HCT116 (cell line): ENCODE measurements at regions not wholly inside any gene's neighbourhood (a gene's known extent, or its start where the extent isn't known, plus 50 kb on each side); places are given as distances from the start of the nearest gene placed in this dataset.

Experiments
- ATAC-seq: fragments of 200-7000 bp; cut with Tn5 transposase; 2 replicates; pipeline ENCODE4 v1.9.1; 2020; ENCODE audit warnings: mild to moderate bottlenecking, moderate library complexity
- BruUV-seq: library from RNA; stranded (reverse); fragments of 400-500 nt; replicated peaks from 2 replicates; lab custom pipeline; 2021; lab: Mats Ljungman, UMichigan
- CTCF ChIA-PET: fragments of 300-600 bp; sonication (Branson Sonifier 250); formaldehyde crosslinking; loops from one replicate; lab custom pipeline; 2021; ENCODE audit warnings: antibody characterized with exemption; lab: Charles Lee
- POLR2A ChIA-PET: fragments of 300-600, 350-600 bp; sonication (Branson Sonifier 250); formaldehyde crosslinking; loops from one replicate; lab custom pipeline; 2021; ENCODE audit warnings: antibody characterized with exemption; lab: Charles Lee
- RAD21 ChIA-PET, 2 experiments: fragments of 300-600 bp; sonication (Branson Sonifier 250); formaldehyde crosslinking; loops; one replicate each; lab custom pipeline; 2023; ENCODE audit warnings: low total read pairs in 2 of 2; ENCODE audit not compliant: uncharacterized antibody in 2 of 2, unreplicated experiment in 2 of 2, low non-redundant PET in 1 of 2; lab: Charles Lee
- DNase-seq: peaks from one replicate; pipeline ENCODE4 v3.0.0-alpha.2; 2010; ENCODE audit warnings: low read depth, low spot score
- H2AFZ ChIP-seq: fragments of 200-600 bp; shearing (Covaris generic), sonication (generic); 2 replicates; pipeline ENCODE4 v1.6.1; 2017; ENCODE audit warnings: low read depth, mixed run types, mixed read lengths, antibody characterized with exemption, low read length; ENCODE audit not compliant: poor library complexity, severe bottlenecking
- H3K27ac ChIP-seq: 2 replicates; pipeline ENCODE4 v1.5.1; 2012; ENCODE audit warnings: low read depth, low read length
- H3K27me3 ChIP-seq: fragments of 200-600 bp; sonication (generic); 2 replicates; pipeline ENCODE4 v1.6.1; 2016; ENCODE audit warnings: mixed run types, low read length, mixed read lengths; ENCODE audit not compliant: insufficient read depth
- H3K36me3 ChIP-seq, 2 experiments: fragments of 200-500 bp in 1 of 2; fragments of 200-600 bp in 1 of 2; sonication (Bioruptor generic) in 1 of 2; sonication (generic) in 1 of 2; 2 replicates each; pipeline versions ENCODE4 v1.5.1 to v1.6.1; 2014 to 2016; ENCODE audit warnings: low read length in 2 of 2, inconsistent platforms in 1 of 2, mixed read lengths in 1 of 2, mixed run types in 1 of 2; ENCODE audit not compliant: insufficient read depth in 2 of 2, control insufficient read depth in 1 of 2
- H3K4me1 ChIP-seq, 2 experiments: fragments of 200-600 bp in 1 of 2; sonication (generic) in 1 of 2; 2 replicates each; pipeline versions ENCODE4 v1.5.1 to v1.6.1; 2012 to 2017; ENCODE audit warnings: low read length in 2 of 2, inconsistent platforms in 1 of 2, mild to moderate bottlenecking in 1 of 2, mixed read lengths in 1 of 2, mixed run types in 1 of 2, moderate library complexity in 1 of 2; ENCODE audit not compliant: insufficient read depth in 2 of 2, control insufficient read depth in 1 of 2
- H3K4me2 ChIP-seq: fragments of 200-600 bp; sonication (generic); 2 replicates; pipeline ENCODE4 v1.6.1; 2017; ENCODE audit warnings: mixed run types, low read length, mixed read lengths
- H3K4me3 ChIP-seq, 2 experiments: fragments of 200-600 bp in 1 of 2; sonication (generic) in 1 of 2; replicated peaks in 1 of 2; 2 replicates each; pipeline ENCODE4 v1.5.1; 2011 to 2016; ENCODE audit warnings: low read length in 2 of 2, control low read depth in 1 of 2, low read depth in 1 of 2, mild to moderate bottlenecking in 1 of 2, mixed read lengths in 1 of 2, mixed run types in 1 of 2
- H3K79me2 ChIP-seq: fragments of 200-600 bp; sonication (generic); 2 replicates; pipeline ENCODE4 v1.6.1; 2017; ENCODE audit warnings: mild to moderate bottlenecking, mixed run types, low read length, moderate library complexity, mixed read lengths; ENCODE audit not compliant: insufficient read depth
- H3K9ac ChIP-seq: fragments of 200-600 bp; sonication (generic); 2 replicates; pipeline ENCODE4 v1.6.1; 2016; ENCODE audit warnings: low read length, mixed read lengths
- H3K9me2 ChIP-seq: fragments of 200-600 bp; sonication (generic), shearing (Covaris generic); 2 replicates; pipeline ENCODE4 v1.6.1; 2017; ENCODE audit warnings: mixed run types, mild to moderate bottlenecking, moderate library complexity; ENCODE audit not compliant: insufficient read depth
- H3K9me3 ChIP-seq, 2 experiments: fragments of 200-500 bp in 1 of 2; fragments of 200-600 bp in 1 of 2; sonication (Bioruptor generic) in 1 of 2; sonication (generic) in 1 of 2; 2 replicates each; pipeline ENCODE4 v1.6.1; 2014 to 2017; ENCODE audit warnings: low read length in 2 of 2, mixed read lengths in 2 of 2, inconsistent platforms in 1 of 2, low read depth in 1 of 2, mild to moderate bottlenecking in 1 of 2, mixed run types in 1 of 2, moderate library complexity in 1 of 2; ENCODE audit not compliant: control insufficient read depth in 1 of 2, insufficient read depth in 1 of 2
- H4K20me1 ChIP-seq: fragments of 200-600 bp; sonication (generic), shearing (Covaris generic); 2 replicates; pipeline ENCODE4 v1.6.1; 2017; ENCODE audit warnings: mixed run types, mild to moderate bottlenecking, moderate library complexity; ENCODE audit not compliant: insufficient read depth
- CBX3 ChIP-seq: IDR thresholded peaks from 2 replicates; pipeline ENCODE4 v1.6.1; 2012; ENCODE audit warnings: low read depth
- CEBPB ChIP-seq: IDR thresholded peaks from 2 replicates; pipeline ENCODE4 v1.6.1; 2012; ENCODE audit warnings: low read depth
- CTCF ChIP-seq, 3 experiments: fragments of 200-600 bp in 1 of 3; sonication (generic) in 1 of 3; IDR thresholded peaks in 2 of 3; conservative IDR thresholded peaks in 1 of 3; 2 replicates each; pipeline ENCODE4 v1.5.1; 2012 to 2017; ENCODE audit warnings: low read depth in 2 of 3, low read length in 2 of 3, antibody characterized with exemption in 1 of 3, borderline replicate concordance in 1 of 3, control low read depth in 1 of 3, mild to moderate bottlenecking in 1 of 3, mixed read lengths in 1 of 3, mixed run types in 1 of 3, moderate library complexity in 1 of 3; ENCODE audit not compliant: insufficient read depth in 1 of 3
- EZH2 ChIP-seq: fragments of 200-600 bp; sonication (generic); IDR thresholded peaks from 2 replicates; pipeline ENCODE4 v1.6.1; 2017; ENCODE audit warnings: antibody characterized with exemption, mixed run types
- EZH2phosphoT487 ChIP-seq: fragments of 200-600 bp; IDR thresholded peaks from 2 replicates; pipeline ENCODE4 v1.6.1; 2018; ENCODE audit warnings: antibody characterized with exemption, borderline replicate concordance
- FOSL1 ChIP-seq: IDR thresholded peaks from 2 replicates; pipeline ENCODE4 v1.6.1; 2012; ENCODE audit warnings: low read depth
- POLR2A ChIP-seq: IDR thresholded peaks from 2 replicates; pipeline ENCODE4 v1.7.0; 2011; ENCODE audit warnings: borderline replicate concordance; ENCODE audit not compliant: insufficient read depth, insufficient read length; ENCODE audit errors: extremely low read depth
- POLR2AphosphoS5 ChIP-seq: IDR thresholded peaks from 2 replicates; pipeline ENCODE4 v1.6.1; 2011; ENCODE audit warnings: mild to moderate bottlenecking, low read depth, low read length, moderate library complexity
- RAD21 ChIP-seq: IDR thresholded peaks from 2 replicates; pipeline ENCODE4 v1.6.1; 2012; ENCODE audit warnings: low read depth, mild to moderate bottlenecking
- SP1 ChIP-seq: IDR thresholded peaks from 2 replicates; pipeline ENCODE4 v1.6.1; 2012; ENCODE audit warnings: low read depth
- YY1 ChIP-seq: IDR thresholded peaks from 2 replicates; pipeline ENCODE4 v1.6.1; 2011; ENCODE audit warnings: low read length, low read depth, moderate library complexity, mild to moderate bottlenecking; ENCODE audit not compliant: insufficient replicate concordance; ENCODE audit errors: extremely low read depth
- intact Hi-C: fragments of 100-400 bp; cut with micrococcal nuclease; formaldehyde crosslinking; loops from 2 replicates; pipeline ENCODE4 v1.10.0; 2022

- ChIA-PET RAD21 (no interaction called here), CTCF (no interaction called here), POLR2A (no interaction called here)
- no peak for TF ChIP-seq FOSL1
- no peak for TF ChIP-seq RAD21
- no peak for TF ChIP-seq POLR2AphosphoS5
- no peak for TF ChIP-seq CEBPB
- TF ChIP-seq EZH2 = no peak
- TF ChIP-seq SP1 = no peak
- TF ChIP-seq EZH2phosphoT487 = no peak
- TF ChIP-seq YY1 = no peak
- no peak for TF ChIP-seq CTCF (IDR thresholded peaks at IDR 0.05 in 2 of 3, conservative IDR thresholded peaks at IDR 0.05 in 1 of 3; ENCODE audit: borderline replicate concordance in 1 of 3, insufficient read depth in 1 of 3, low read depth in 2 of 3, low read length in 2 of 3)
- no peak for TF ChIP-seq POLR2A
- TF ChIP-seq CBX3 = no peak
- H3K4me3 ChIP-seq = no peak overlapping the region
- H3K36me3 ChIP-seq = no peaks in the 10 kb centered on the region
- no peak overlapping the region for H3K27ac ChIP-seq
- H2AFZ ChIP-seq = no peak overlapping the region
- intact Hi-C loops = no loop called here
- H3K9ac ChIP-seq = no peak overlapping the region
- H3K9me3 ChIP-seq = no peaks in the 10 kb centered on the region; a peak in 1 of 4 replicates
- BruUV-seq = no TSS peak
- DNase-seq (no peak), ATAC-seq (no peak)
- H4K20me1 ChIP-seq = no peaks in the 10 kb centered on the region
- H3K4me2 ChIP-seq = no peak overlapping the region
- H3K4me1 ChIP-seq = peaks cover 19 to 22% of the 10 kb centered on the region in 2 experiments
- no peaks in the 10 kb centered on the region for H3K27me3 ChIP-seq
- H3K79me2 ChIP-seq = no peaks in the 10 kb centered on the region
- no peaks in the 10 kb centered on the region for H3K9me2 ChIP-seq
These were observed 93.2 kb upstream of the PTPN1 start for GRCh38 chr20:50417023-50417329.
